Calu3 (cell line): ENCODE measurements at regions not wholly inside any gene's neighbourhood (a gene's known extent, or its start where the extent isn't known, plus 50 kb on each side); places are given as distances from the start of the nearest gene placed in this dataset.
A peak's percentile ranks its signal among the peaks of the same experiment; 100 is the strongest.

Experiments used
- BruUV-seq: library from RNA; stranded (reverse); fragments of 400-500 nt; replicated peaks from 2 replicates; lab custom pipeline; 2021; lab: Mats Ljungman, UMichigan
- CTCF ChIA-PET: fragments of 300-600 bp; sonication (Branson Sonifier 250); formaldehyde crosslinking; loops from one replicate; lab custom pipeline; 2022; ENCODE audit warnings: antibody characterized with exemption; lab: Charles Lee
- DNase-seq: peaks from one replicate; pipeline ENCODE4 v3.0.0; 2022
- H3K27ac Mint-ChIP-seq: one replicate; pipeline ENCODE4 v1.8.0; 2022; ENCODE audit warnings: mixed read lengths; ENCODE audit not compliant: unreplicated experiment
- H3K27me3 Mint-ChIP-seq: one replicate; pipeline ENCODE4 v1.8.0; 2022; ENCODE audit warnings: mixed read lengths; ENCODE audit not compliant: unreplicated experiment
- H3K36me3 Mint-ChIP-seq: one replicate; pipeline ENCODE4 v1.8.0; 2022; ENCODE audit warnings: mild to moderate bottlenecking, moderate library complexity, mixed read lengths; ENCODE audit not compliant: insufficient read depth, unreplicated experiment
- H3K4me1 Mint-ChIP-seq: one replicate; pipeline ENCODE4 v1.8.0; 2022; ENCODE audit warnings: mild to moderate bottlenecking, low read depth, mixed read lengths; ENCODE audit not compliant: unreplicated experiment
- H3K4me3 Mint-ChIP-seq: one replicate; pipeline ENCODE4 v1.8.0; 2022; ENCODE audit warnings: mild to moderate bottlenecking, low read depth, moderate library complexity, mixed read lengths; ENCODE audit not compliant: unreplicated experiment
- H3K9me3 Mint-ChIP-seq: one replicate; pipeline ENCODE4 v1.8.0; 2022; ENCODE audit warnings: low read depth, mixed read lengths; ENCODE audit not compliant: unreplicated experiment
- CTCF ChIP-seq: fragments of 200-600 bp; IDR thresholded peaks from one replicate; pipeline ENCODE4 v1.8.0; 2022; ENCODE audit warnings: antibody characterized with exemption; ENCODE audit not compliant: unreplicated experiment
- intact Hi-C: fragments of 100-400 bp; cut with micrococcal nuclease; formaldehyde crosslinking; loops from one replicate; pipeline ENCODE4 v1.10.0; 2022; ENCODE audit not compliant: unreplicated experiment

DNA sequence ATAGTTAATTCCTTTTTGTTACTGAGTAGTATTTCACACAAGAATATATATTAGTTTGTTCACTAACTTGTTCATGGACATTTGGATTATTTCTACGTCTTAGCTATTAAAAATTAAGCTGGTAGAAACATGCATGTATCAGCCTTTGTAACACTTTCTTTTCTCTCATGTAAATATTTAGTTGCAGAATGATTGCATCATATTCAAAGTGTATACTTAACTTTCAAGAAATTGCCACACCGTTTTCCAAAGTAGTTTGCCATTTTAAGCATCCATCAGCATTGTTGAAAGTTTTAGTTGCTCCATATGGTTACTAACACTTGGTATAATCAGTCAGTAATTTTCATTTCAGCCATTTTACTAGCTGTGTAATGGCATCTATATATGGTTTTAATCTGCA, 666.9 kb downstream of the NXPH1 start:
- Mint-ChIP-seq H3K36me3 (no peaks in the 10 kb centered on the region), H3K4me3 (no peak overlapping the region), H3K4me1 (peaks cover 36% of the 10 kb centered on the region), H3K9me3 (no peaks in the 10 kb centered on the region), H3K27me3 (no peaks in the 10 kb centered on the region), H3K27ac (no peak overlapping the region)
- TF ChIP-seq CTCF, result no peak
- CTCF ChIA-PET, result no interaction called here
- intact Hi-C loops, result no loop called here
- DNase-seq, result no peak
- no TSS peak for BruUV-seq

DNA sequence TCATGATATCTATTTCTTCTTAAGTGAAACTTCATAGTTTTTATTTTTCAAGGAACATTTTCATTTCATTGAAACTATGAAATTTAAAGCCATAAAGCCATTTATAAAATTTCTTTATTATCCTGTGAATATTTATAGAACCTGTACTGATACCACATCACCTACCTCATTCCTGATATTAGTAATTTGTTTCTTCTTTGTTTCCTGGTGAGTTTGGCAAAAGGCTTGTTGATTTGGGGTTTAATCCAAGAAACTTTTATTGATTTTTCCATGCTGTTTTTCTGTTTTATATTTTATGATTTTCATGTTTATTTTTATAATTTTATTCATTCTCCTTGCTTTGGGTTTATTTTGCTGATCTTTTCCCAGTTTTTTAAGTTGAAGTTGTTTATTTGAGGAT, 669.4 kb downstream of the NXPH1 start:
- TF ChIP-seq CTCF, result no peak
- Mint-ChIP-seq H3K4me1 (peaks cover 12% of the 10 kb centered on the region), H3K4me3 (no peak overlapping the region), H3K36me3 (no peaks in the 10 kb centered on the region), H3K27me3 (no peaks in the 10 kb centered on the region), H3K27ac (peak overlapping the region; percentile 48), H3K9me3 (no peaks in the 10 kb centered on the region)
- BruUV-seq, result no TSS peak
- intact Hi-C loops, result no loop called here
- CTCF ChIA-PET, result no interaction called here
- DNase-seq, result no peak

DNA sequence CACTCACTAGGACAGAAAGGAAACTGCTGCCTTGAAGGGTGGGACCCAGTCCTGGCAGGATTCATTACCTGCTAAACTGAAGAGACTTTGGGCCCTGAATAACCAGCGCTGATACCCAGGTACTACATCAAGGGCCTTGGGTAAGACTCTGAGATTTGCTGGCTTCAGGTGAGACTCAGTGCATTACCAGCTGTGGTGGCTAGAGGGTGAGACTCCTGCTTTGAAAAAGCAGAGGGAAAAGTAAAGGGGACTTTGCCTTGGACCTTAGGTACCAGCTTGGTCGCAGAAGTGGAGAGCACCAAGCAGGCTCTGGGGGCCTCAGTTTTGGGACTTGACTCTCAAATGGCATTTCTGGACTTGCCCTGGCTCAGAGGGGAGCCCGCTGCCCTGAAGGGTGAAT, 673.3 kb downstream of the NXPH1 start:
- H3K36me3 Mint-ChIP-seq, result no peaks in the 10 kb centered on the region
- BruUV-seq, result no TSS peak

DNA sequence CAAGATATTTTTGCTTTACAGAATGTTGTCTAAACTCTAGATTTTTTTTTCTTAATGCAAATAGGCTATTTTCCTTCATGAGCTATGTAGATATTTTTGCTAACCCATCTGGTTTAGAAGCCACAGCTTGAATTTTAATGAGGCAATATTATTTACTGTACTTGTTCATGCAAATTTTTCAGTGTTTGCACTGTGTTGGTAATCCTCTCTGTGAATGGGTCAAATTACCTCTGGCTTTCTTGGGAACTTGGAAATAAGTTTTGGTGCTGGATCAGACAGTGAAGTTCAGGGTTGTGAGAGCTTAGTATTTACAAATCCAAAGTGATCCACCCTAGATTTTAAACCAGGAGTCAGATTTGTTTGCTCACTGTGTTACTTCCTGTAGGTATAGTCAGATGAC, 686.9 kb downstream of the NXPH1 start:
- H3K9me3 Mint-ChIP-seq, result peaks cover 5% of the 10 kb centered on the region
- no TSS peak for BruUV-seq
- no peak for DNase-seq
- no peaks in the 10 kb centered on the region for H3K27me3 Mint-ChIP-seq
- no peak overlapping the region for H3K27ac Mint-ChIP-seq
- CTCF ChIA-PET, result no interaction called here
- intact Hi-C loops, result no loop called here
- H3K36me3 Mint-ChIP-seq, result no peaks in the 10 kb centered on the region
- no peak for TF ChIP-seq CTCF
- no peak overlapping the region for H3K4me3 Mint-ChIP-seq
- H3K4me1 Mint-ChIP-seq, result no peaks in the 10 kb centered on the region

More for the DNA sequence above, 673.3 kb downstream of the NXPH1 start:
- Mint-ChIP-seq H3K4me3 (no peak overlapping the region), H3K27me3 (no peaks in the 10 kb centered on the region), H3K4me1 (peaks cover 10% of the 10 kb centered on the region), H3K9me3 (peaks cover under 1% of the 10 kb centered on the region), H3K27ac (no peak overlapping the region)
- no peak for TF ChIP-seq CTCF
- no peak for DNase-seq
- intact Hi-C loops, result no loop called here
- CTCF ChIA-PET, result no interaction called here

GRCh38 chr7:9124320-9124719, 690.9 kb downstream of the NXPH1 start:
- H3K27ac Mint-ChIP-seq, result no peak overlapping the region
- no peaks in the 10 kb centered on the region for H3K36me3 Mint-ChIP-seq
- CTCF ChIA-PET, result no interaction called here
- no peaks in the 10 kb centered on the region for H3K9me3 Mint-ChIP-seq
- H3K4me1 Mint-ChIP-seq, result no peaks in the 10 kb centered on the region
- H3K27me3 Mint-ChIP-seq, result no peaks in the 10 kb centered on the region
- H3K4me3 Mint-ChIP-seq, result no peak overlapping the region
- intact Hi-C loops, result no loop called here
- no TSS peak for BruUV-seq
- TF ChIP-seq CTCF, result no peak
- DNase-seq, result no peak
